ENCODE measurements at regions not wholly inside any gene's neighbourhood (a gene's known extent, or its start where the extent isn't known, plus 50 kb on each side); places are given as distances from the start of the nearest gene placed in this dataset.

GRCh38 chr4:128606173-128606572 lies 203.3 kb upstream of the JADE1 start:
- TF ChIP-seq, protein P1, sequence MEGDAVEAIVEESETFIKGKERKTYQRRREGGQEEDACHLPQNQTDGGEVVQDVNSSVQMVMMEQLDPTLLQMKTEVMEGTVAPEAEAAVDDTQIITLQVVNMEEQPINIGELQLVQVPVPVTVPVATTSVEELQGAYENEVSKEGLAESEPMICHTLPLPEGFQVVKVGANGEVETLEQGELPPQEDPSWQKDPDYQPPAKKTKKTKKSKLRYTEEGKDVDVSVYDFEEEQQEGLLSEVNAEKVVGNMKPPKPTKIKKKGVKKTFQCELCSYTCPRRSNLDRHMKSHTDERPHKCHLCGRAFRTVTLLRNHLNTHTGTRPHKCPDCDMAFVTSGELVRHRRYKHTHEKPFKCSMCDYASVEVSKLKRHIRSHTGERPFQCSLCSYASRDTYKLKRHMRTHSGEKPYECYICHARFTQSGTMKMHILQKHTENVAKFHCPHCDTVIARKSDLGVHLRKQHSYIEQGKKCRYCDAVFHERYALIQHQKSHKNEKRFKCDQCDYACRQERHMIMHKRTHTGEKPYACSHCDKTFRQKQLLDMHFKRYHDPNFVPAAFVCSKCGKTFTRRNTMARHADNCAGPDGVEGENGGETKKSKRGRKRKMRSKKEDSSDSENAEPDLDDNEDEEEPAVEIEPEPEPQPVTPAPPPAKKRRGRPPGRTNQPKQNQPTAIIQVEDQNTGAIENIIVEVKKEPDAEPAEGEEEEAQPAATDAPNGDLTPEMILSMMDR (IDR thresholded peaks at IDR 0.05; ENCODE audit: borderline replicate concordance, control extremely low read depth, extremely low read depth, insufficient read depth, missing control alignments): no peak
- no peak for DNase-seq (ENCODE audit: low spot score)
- in situ Hi-C loops (cut with MboI; ENCODE audit: low sequenced_read_pairs, unreplicated experiment): no loop called here

DNA sequence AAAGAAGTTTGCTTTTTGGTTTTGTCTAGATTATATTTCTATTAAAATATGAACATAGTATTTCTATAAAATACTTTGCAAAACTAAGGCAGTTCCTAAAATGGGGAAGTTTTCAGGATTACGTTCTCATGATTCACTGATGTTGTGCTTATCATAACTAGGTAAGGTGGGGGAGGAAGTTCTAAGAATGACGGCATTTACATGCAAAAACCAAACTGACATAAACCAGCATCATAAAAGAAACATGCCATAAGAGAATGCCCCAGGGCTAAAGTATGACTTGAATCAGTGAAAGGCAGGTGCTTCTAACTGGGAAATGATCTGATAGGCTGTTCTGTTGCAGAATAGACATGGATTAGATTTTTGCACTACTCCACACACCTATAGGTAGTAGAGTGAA lies 204.7 kb upstream of the JADE1 start:
- in situ Hi-C loops (cut with MboI; ENCODE audit: low sequenced_read_pairs, unreplicated experiment): no loop called here
- TF ChIP-seq, protein P1 (IDR thresholded peaks at IDR 0.05; ENCODE audit: borderline replicate concordance, control extremely low read depth, extremely low read depth, insufficient read depth, missing control alignments): no peak
- DNase-seq (ENCODE audit: low spot score): no peak

DNA sequence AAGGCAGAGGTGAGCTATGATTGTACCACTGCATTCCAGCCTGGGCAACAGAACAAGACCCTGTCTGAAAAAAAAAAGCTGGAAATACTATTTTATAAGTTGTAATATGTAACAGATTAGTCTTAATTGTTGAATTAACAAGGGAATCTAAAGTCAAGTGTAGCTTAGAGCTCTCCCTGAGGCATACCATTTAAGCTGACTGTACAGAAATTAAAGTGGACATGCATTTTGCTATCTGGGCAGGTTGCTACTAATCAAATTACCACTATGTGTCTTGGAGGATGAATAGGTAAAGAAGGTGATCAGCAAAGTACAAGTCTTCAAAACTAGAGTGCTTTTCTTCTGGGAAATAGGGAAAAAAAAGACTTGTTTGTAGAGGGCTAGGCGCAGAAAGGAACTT lies 205.3 kb upstream of the JADE1 start:
- DNase-seq (ENCODE audit: low spot score): no peak
- in situ Hi-C loops (cut with MboI; ENCODE audit: low sequenced_read_pairs, unreplicated experiment): no loop called here
- TF ChIP-seq, protein P1 (IDR thresholded peaks at IDR 0.05; ENCODE audit: borderline replicate concordance, control extremely low read depth, extremely low read depth, insufficient read depth, missing control alignments): no peak

- in situ Hi-C loops (cut with MboI; ENCODE audit: low sequenced_read_pairs, unreplicated experiment): no loop called here
- TF ChIP-seq, protein P1 (IDR thresholded peaks at IDR 0.05; ENCODE audit: borderline replicate concordance, control extremely low read depth, extremely low read depth, insufficient read depth, missing control alignments): no peak
- DNase-seq (ENCODE audit: low spot score): no peak
Observed at GRCh38 chr4:128603081-128603480, 206.4 kb upstream of the JADE1 start.

DNA sequence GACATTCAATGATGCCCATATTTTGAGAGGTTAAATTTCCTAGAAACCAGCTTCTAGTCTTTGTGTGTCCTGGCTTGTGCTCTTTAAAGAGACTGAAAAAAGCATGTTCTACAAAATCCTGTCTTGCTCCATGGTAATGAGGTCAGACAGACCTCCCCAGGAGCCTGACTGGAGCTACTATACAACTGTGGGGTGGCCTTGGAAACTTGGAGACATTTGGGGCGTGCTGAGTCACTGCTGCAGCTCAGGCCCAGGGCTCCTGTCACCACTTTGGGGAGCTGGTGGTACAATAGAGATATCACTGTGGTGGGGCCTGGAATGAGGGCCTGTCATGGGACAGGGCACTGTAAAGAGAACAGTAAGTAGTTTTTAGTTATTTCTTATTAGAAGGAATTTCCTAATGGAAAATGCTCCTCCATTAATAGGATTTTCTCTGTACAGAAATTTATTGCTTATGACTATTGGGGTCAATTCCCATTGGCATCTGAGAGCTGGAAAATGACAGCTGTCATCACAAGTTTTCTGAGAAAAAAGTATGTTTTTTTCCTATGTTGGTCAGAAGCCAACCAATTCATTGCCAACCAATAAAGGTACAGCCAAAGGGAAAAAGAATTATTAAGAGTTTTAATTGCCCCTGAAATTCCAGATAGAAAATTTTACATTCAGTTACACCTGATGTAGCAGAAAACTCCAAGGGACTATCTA lies 207.4 kb upstream of the JADE1 start:
- no peak for DNase-seq (ENCODE audit: low spot score)

DNA sequence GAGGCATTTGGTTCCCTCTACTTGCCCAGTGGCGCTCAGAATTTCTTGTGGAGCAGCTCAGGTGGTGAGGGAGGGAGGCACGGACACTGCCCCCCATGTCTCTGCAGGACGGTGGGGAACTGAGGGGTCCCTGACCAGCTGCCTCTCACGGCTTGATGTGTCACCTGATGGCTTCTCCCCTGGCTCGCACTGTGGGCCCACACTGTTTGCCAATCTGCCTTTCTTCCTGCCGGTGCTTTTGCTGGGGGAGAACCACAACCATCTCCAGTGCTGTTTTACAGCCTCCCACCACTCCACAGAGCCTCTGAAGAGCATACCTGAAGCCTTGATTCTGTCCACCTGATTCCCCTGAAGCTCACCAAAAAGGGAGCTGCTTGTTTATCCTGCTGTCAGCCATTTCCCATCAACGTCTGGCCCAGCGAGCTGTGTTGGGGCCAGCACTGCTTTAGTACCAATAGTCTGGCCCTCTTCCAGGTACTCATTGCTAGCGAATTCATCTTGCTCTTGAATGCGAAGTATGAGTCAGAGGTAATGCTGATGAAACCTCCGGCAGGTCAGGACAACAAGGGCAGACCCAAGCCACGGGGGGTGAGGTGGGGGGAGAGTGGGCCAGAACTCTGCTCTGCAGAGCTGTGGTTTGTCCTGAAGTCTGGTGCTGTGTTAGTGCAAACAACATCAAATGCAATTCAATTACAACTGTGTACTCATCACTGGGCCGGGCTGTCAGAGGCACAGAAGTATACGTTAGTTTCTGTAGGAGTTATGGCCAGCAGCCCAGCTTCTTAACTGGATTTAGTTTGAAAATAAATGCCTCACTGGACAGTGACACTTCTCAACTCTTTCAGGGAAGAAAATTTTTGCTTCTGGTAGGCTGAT lies 208.3 kb upstream of the JADE1 start:
- TF ChIP-seq, protein P1 (IDR thresholded peaks at IDR 0.05; ENCODE audit: borderline replicate concordance, control extremely low read depth, extremely low read depth, insufficient read depth, missing control alignments): no peak
- in situ Hi-C loops (cut with MboI; ENCODE audit: low sequenced_read_pairs, unreplicated experiment): no loop called here
- no peak for DNase-seq (ENCODE audit: low spot score)

More for the DNA sequence above, 207.4 kb upstream of the JADE1 start:
- TF ChIP-seq, protein P1 (IDR thresholded peaks at IDR 0.05; ENCODE audit: borderline replicate concordance, control extremely low read depth, extremely low read depth, insufficient read depth, missing control alignments): no peak
- in situ Hi-C loops (cut with MboI; ENCODE audit: low sequenced_read_pairs, unreplicated experiment): no loop called here
